Endothelial cell of umbilical vein (primary cell): ENCODE measurements at regions not wholly inside any gene's neighbourhood (a gene's known extent, or its start where the extent isn't known, plus 50 kb on each side); places are given as distances from the start of the nearest gene placed in this dataset.

Source experiments
- BruUV-seq: library from RNA; stranded (reverse); fragments of 400-500 nt; replicated peaks from 2 replicates; lab custom pipeline; 2021; lab: Mats Ljungman, UMichigan
- CTCF ChIA-PET: fragments of 300-600, 350-600 bp; sonication (Branson Sonifier 250); formaldehyde crosslinking; loops from one replicate; lab custom pipeline; 2021; ENCODE audit warnings: antibody characterized with exemption, inconsistent platforms; lab: Charles Lee
- POLR2A ChIA-PET: fragments of 300-600, 350-600 bp; sonication (Branson Sonifier 250); formaldehyde crosslinking; loops from one replicate; lab custom pipeline; 2021; ENCODE audit warnings: antibody characterized with exemption, inconsistent platforms; lab: Charles Lee
- DNase-seq: peaks from one replicate; pipeline ENCODE4 v3.0.0-alpha.2; 2011; ENCODE audit warnings: low read depth, low spot score
- FAIRE-seq: peaks from 2 replicates; lab custom pipeline; 2011; peaks lifted over from hg19 to GRCh38; lab: Jason Lieb, UNC
- H2AFZ ChIP-seq: 2 replicates; pipeline ENCODE4 v1.6.0; 2012; ENCODE audit warnings: low read depth, low read length, control low read depth, inconsistent platforms
- H3K27ac ChIP-seq: 2 replicates; pipeline ENCODE4 v1.5.1; 2011; ENCODE audit warnings: low read depth, mild to moderate bottlenecking, control low read depth, low read length, moderate library complexity; ENCODE audit not compliant: insufficient read depth
- H3K27me3 ChIP-seq, 2 experiments: 2 replicates each; pipeline versions ENCODE4 v1.6.0 to v1.6.1; 2011; ENCODE audit warnings: low read length in 2 of 2, mixed read lengths in 1 of 2; ENCODE audit not compliant: control insufficient read depth in 2 of 2, insufficient read depth in 2 of 2
- H3K36me3 ChIP-seq, 2 experiments: 2 replicates in 1 of 2; 3 replicates in 1 of 2; pipeline ENCODE4 v1.5.1; 2011; ENCODE audit warnings: low read length in 2 of 2, mild to moderate bottlenecking in 1 of 2, moderate library complexity in 1 of 2; ENCODE audit not compliant: control insufficient read depth in 2 of 2, insufficient read depth in 2 of 2; ENCODE audit errors: extremely low read depth in 1 of 2
- H3K4me1 ChIP-seq: 3 replicates; pipeline ENCODE4 v1.5.1; 2011; ENCODE audit warnings: mild to moderate bottlenecking, low read length; ENCODE audit not compliant: control insufficient read depth, insufficient read depth; ENCODE audit errors: extremely low read depth
- H3K4me2 ChIP-seq: 2 replicates; pipeline ENCODE4 v1.6.1; 2011; ENCODE audit warnings: low read length, control low read depth, mixed read lengths; ENCODE audit not compliant: insufficient read depth
- H3K4me3 ChIP-seq, 3 experiments: fragments of 200-600 bp in 1 of 3; sonication (generic), shearing (Covaris generic) in 1 of 3; replicated peaks in 1 of 3; 2 replicates each; pipeline ENCODE4 v1.5.1; 2011 to 2016; ENCODE audit warnings: control low read depth in 3 of 3, low read length in 3 of 3, mild to moderate bottlenecking in 2 of 3, inconsistent platforms in 1 of 3, low read depth in 1 of 3, moderate library complexity in 1 of 3; ENCODE audit not compliant: insufficient read depth in 1 of 3
- H3K79me2 ChIP-seq: 2 replicates; pipeline ENCODE4 v1.6.0; 2012; ENCODE audit warnings: low read length, inconsistent platforms; ENCODE audit not compliant: control insufficient read depth, insufficient read depth
- H3K9ac ChIP-seq: replicated peaks from 2 replicates; pipeline ENCODE3; 2011; ENCODE audit warnings: low read length, control low read depth; ENCODE audit not compliant: insufficient read depth; ENCODE audit errors: extremely low read depth
- H3K9me1 ChIP-seq: replicated peaks from 3 replicates; pipeline ENCODE4 v1.6.0; 2011; ENCODE audit warnings: mild to moderate bottlenecking, low read length; ENCODE audit not compliant: control insufficient read depth, insufficient read depth; ENCODE audit errors: extremely low read depth
- H3K9me3 ChIP-seq: replicated peaks from 2 replicates; pipeline ENCODE4 v1.5.1; 2012; ENCODE audit warnings: low read length, inconsistent platforms; ENCODE audit not compliant: control insufficient read depth, insufficient read depth
- H4K20me1 ChIP-seq: replicated peaks from 2 replicates; pipeline ENCODE3; 2011; ENCODE audit warnings: mild to moderate bottlenecking, low read length; ENCODE audit not compliant: control insufficient read depth, insufficient read depth; ENCODE audit errors: extremely low read depth
- EZH2 ChIP-seq: IDR thresholded peaks from 2 replicates; pipeline ENCODE4 v1.6.1; 2012; ENCODE audit warnings: borderline replicate concordance, low read depth, mild to moderate bottlenecking, moderate library complexity, low read length, inconsistent platforms; ENCODE audit not compliant: severe bottlenecking
- FOS ChIP-seq: IDR thresholded peaks from 2 replicates; pipeline ENCODE4 v1.6.1; 2011; ENCODE audit warnings: mild to moderate bottlenecking, low read length, moderate library complexity, borderline replicate concordance; ENCODE audit not compliant: insufficient read depth
- GATA2 ChIP-seq: IDR thresholded peaks from 2 replicates; pipeline ENCODE4 v1.7.0; 2011; ENCODE audit warnings: low read depth, mild to moderate bottlenecking, moderate library complexity, mixed read lengths, low read length; ENCODE audit not compliant: insufficient read length, insufficient read depth
- JUN ChIP-seq: IDR thresholded peaks from 2 replicates; pipeline ENCODE4 v1.6.1; 2011; ENCODE audit warnings: borderline replicate concordance, low read depth; ENCODE audit not compliant: insufficient read length, insufficient read depth
- MYC ChIP-seq: IDR thresholded peaks from one replicate; pipeline ENCODE4 v1.6.1; 2011; ENCODE audit warnings: mild to moderate bottlenecking, low read depth, low read length
- POLR2A ChIP-seq: IDR thresholded peaks from 2 replicates; pipeline ENCODE4 v1.6.1; 2012; ENCODE audit warnings: low read depth, mild to moderate bottlenecking, control low read depth, low read length
- POLR2AphosphoS5 ChIP-seq: IDR thresholded peaks from 2 replicates; pipeline ENCODE4 v1.6.1; 2012; ENCODE audit warnings: low read depth, mild to moderate bottlenecking, control low read depth, low read length, moderate library complexity; ENCODE audit not compliant: insufficient read depth
- dilution Hi-C: fragments of 300-500 bp; cut with MboI; formaldehyde crosslinking; loops from one replicate; pipeline ENCODE4 v1.15.0; 2019; ENCODE audit warnings: low sequenced_read_pairs; ENCODE audit not compliant: extremely low pct_ligation_motif_present
- intact Hi-C: fragments of 100-400 bp; cut with micrococcal nuclease; formaldehyde crosslinking; loops from one replicate; pipeline ENCODE4 v1.10.0; 2022
- TF ChIP-seq, protein P1 (sequence below), 2 donors: IDR thresholded peaks; 1 replicate in 1 of 2; 2 replicates in 1 of 2; pipeline ENCODE4 v1.5.1; 2011; ENCODE audit warnings: low read length in 2 of 2, mild to moderate bottlenecking in 2 of 2, moderate library complexity in 2 of 2, control low read depth in 1 of 2, inconsistent platforms in 1 of 2, low read depth in 1 of 2; ENCODE audit not compliant: insufficient read depth in 1 of 2; ENCODE audit errors: extremely low read depth in 1 of 2
- TF ChIP-seq, protein P2 (sequence below): IDR thresholded peaks from 2 replicates; pipeline ENCODE4 v1.6.1; 2011; ENCODE audit not compliant: insufficient read depth, insufficient read length

DNA sequence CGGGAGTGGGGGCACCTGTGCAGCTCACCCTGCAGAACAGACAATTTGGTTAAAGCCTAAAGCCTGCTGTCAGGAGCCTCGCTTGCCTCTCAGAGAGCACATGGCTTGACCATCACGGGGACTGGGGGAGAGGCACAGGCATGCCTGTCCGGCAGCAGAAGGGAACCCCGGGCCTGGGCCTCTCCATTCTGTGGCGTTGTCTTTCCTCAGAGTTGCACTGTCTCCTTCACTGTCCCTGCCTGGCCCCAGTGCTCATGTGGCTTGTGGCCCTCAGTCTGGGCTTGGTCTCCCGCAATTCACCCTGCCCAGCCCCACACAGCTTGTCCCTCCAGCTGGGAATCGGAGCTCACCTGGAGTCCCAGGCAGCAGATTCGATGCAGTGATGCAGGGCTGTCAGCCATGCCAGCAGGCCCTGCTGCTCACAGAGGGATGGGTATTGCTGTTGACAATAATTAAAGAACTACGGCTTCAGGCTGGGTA lies 189.9 kb downstream of the SEC14L1 start:
- no peak for TF ChIP-seq POLR2A
- no peak for TF ChIP-seq FOS
- TF ChIP-seq POLR2AphosphoS5, result no peak
- TF ChIP-seq GATA2, result no peak
- TF ChIP-seq EZH2, result no peak
- no peak for TF ChIP-seq MYC
- TF ChIP-seq, protein P1, sequence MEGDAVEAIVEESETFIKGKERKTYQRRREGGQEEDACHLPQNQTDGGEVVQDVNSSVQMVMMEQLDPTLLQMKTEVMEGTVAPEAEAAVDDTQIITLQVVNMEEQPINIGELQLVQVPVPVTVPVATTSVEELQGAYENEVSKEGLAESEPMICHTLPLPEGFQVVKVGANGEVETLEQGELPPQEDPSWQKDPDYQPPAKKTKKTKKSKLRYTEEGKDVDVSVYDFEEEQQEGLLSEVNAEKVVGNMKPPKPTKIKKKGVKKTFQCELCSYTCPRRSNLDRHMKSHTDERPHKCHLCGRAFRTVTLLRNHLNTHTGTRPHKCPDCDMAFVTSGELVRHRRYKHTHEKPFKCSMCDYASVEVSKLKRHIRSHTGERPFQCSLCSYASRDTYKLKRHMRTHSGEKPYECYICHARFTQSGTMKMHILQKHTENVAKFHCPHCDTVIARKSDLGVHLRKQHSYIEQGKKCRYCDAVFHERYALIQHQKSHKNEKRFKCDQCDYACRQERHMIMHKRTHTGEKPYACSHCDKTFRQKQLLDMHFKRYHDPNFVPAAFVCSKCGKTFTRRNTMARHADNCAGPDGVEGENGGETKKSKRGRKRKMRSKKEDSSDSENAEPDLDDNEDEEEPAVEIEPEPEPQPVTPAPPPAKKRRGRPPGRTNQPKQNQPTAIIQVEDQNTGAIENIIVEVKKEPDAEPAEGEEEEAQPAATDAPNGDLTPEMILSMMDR (IDR thresholded peaks at IDR 0.05; ENCODE audit: extremely low read depth in 1 of 2, insufficient read depth in 1 of 2, low read depth in 1 of 2, low read length in 2 of 2), result no peak
- no peak for TF ChIP-seq JUN
- TF ChIP-seq, protein P2, sequence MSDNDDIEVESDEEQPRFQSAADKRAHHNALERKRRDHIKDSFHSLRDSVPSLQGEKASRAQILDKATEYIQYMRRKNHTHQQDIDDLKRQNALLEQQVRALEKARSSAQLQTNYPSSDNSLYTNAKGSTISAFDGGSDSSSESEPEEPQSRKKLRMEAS, result no peak
- Histone ChIP-seq H3K9ac (no peak overlapping the region), H4K20me1 (no peaks in the 10 kb centered on the region), H3K4me2 (no peak overlapping the region), H2AFZ (no peak overlapping the region), H3K4me1 (peaks cover 5% of the 10 kb centered on the region), H3K27ac (no peak overlapping the region), H3K27me3 (no peaks in the 10 kb centered on the region), H3K4me3 (no peak overlapping the region), H3K9me3 (no peaks in the 10 kb centered on the region), H3K79me2 (no peaks in the 10 kb centered on the region), H3K36me3 (no peaks in the 10 kb centered on the region), H3K9me1 (no peaks in the 10 kb centered on the region)
- CTCF ChIA-PET, result interaction anchor here (1.1 to 5.3 kb wide), 13 partner anchors 14 to 166 kb away, joined by 3 to 93 read pairs (median 13); no protein-coding TSS in a partner anchor
- DNase-seq (no peak), FAIRE-seq (no peak)
- intact Hi-C loops, result loop anchor here (1.0 kb wide), 5 partner anchors 44 to 165 kb away; no protein-coding TSS in a partner anchor
- no TSS peak for BruUV-seq
- POLR2A ChIA-PET, result no interaction called here
- dilution Hi-C loops, result no loop called here
